ENCODE measurements at regions not wholly inside any gene's neighbourhood (a gene's known extent, or its start where the extent isn't known, plus 50 kb on each side); places are given as distances from the start of the nearest gene placed in this dataset.

DNA sequence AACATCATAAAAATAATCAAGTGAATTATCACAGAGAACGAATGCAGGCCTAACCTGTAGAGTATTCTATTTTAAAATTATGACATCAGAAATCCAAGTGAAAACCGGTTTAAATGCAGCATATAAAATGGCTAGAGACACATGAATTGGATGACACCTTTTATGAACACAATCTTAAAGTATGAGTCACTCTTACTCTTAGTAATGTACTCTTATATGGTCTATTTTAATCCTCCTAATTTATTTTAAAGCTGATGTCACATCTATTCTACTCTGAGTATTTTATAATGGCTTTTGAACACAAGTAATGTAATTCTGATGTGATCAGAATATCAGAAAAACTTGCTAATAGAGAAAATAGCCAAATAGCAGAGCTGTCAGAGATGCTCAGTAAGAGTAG lies 161.4 kb upstream of the RADX start:
- H3K9me3 Mint-ChIP-seq: no peaks in the 10 kb centered on the region
- DNase-seq: no peak
- Histone ChIP-seq H3K27ac (ENCODE audit: low read depth, low read length) (no peak overlapping the region), H3K4me3 (ENCODE audit: low read length) (no peak overlapping the region), H3K9me3 (ENCODE audit: low read length) (no peaks in the 10 kb centered on the region), H3K27me3 (ENCODE audit: insufficient read depth, low read length, poor library complexity, severe bottlenecking) (no peaks in the 10 kb centered on the region), H3K36me3 (ENCODE audit: insufficient read depth, low read length) (no peaks in the 10 kb centered on the region), H3K4me1 (ENCODE audit: insufficient read depth, low read length) (no peaks in the 10 kb centered on the region)
- no peak overlapping the region for H3K27ac Mint-ChIP-seq
- H3K4me3 Mint-ChIP-seq: no peak overlapping the region
- ChIA-PET POLR2A (no interaction called here), CTCF (no interaction called here)
- H3K4me1 Mint-ChIP-seq: peaks cover 0 to 7% (median 5%) of the 10 kb centered on the region in 3 donors
- H3K27me3 Mint-ChIP-seq: peaks cover 2 to 6% of the 10 kb centered on the region in 2 donors
- no peaks in the 10 kb centered on the region for H3K36me3 Mint-ChIP-seq

- no peak overlapping the region for H3K27ac Mint-ChIP-seq
- DNase-seq: no peak
- Histone ChIP-seq H3K4me1 (ENCODE audit: insufficient read depth, low read length) (no peaks in the 10 kb centered on the region), H3K27ac (ENCODE audit: low read depth, low read length) (no peak overlapping the region), H3K36me3 (ENCODE audit: insufficient read depth, low read length) (no peaks in the 10 kb centered on the region), H3K9me3 (ENCODE audit: low read length) (no peaks in the 10 kb centered on the region), H3K27me3 (ENCODE audit: insufficient read depth, low read length, poor library complexity, severe bottlenecking) (no peaks in the 10 kb centered on the region), H3K4me3 (ENCODE audit: low read length) (no peak overlapping the region)
- ChIA-PET POLR2A (no interaction called here), CTCF (no interaction called here)
- no peaks in the 10 kb centered on the region for H3K9me3 Mint-ChIP-seq
- H3K27me3 Mint-ChIP-seq: no peaks in the 10 kb centered on the region
- H3K36me3 Mint-ChIP-seq: no peaks in the 10 kb centered on the region
- H3K4me3 Mint-ChIP-seq: no peak overlapping the region
- H3K4me1 Mint-ChIP-seq: peaks cover 0 to 7% (median 5%) of the 10 kb centered on the region in 3 donors
Observed at GRCh38 chrX:106451933-106452332, 159.8 kb upstream of the RADX start.

DNA sequence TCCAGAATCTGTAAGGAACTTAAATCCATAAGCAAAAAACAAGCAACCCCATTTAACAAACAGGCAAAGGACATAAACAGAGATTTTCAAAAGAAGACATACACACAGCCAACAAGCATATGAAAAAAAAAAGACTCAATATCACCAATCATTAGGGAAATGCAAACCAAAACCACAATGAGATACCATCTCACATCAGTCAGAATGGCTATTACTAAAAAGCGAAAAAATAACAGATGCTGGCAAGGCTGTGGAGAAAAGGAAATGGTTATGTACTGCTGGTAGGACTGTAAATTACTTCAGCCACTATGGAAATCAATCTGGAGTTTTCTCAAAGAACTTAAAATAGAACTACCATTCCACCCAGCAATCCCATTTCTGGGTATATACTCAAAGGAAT lies 156.8 kb upstream of the RADX start:
- Histone ChIP-seq H3K4me1 (ENCODE audit: insufficient read depth, low read length) (no peaks in the 10 kb centered on the region), H3K9me3 (ENCODE audit: low read length) (no peaks in the 10 kb centered on the region), H3K36me3 (ENCODE audit: insufficient read depth, low read length) (no peaks in the 10 kb centered on the region), H3K27me3 (ENCODE audit: insufficient read depth, low read length, poor library complexity, severe bottlenecking) (no peaks in the 10 kb centered on the region), H3K4me3 (ENCODE audit: low read length) (no peak overlapping the region), H3K27ac (ENCODE audit: low read depth, low read length) (no peak overlapping the region)
- H3K36me3 Mint-ChIP-seq: no peaks in the 10 kb centered on the region
- no peak overlapping the region for H3K27ac Mint-ChIP-seq
- H3K9me3 Mint-ChIP-seq: no peaks in the 10 kb centered on the region
- DNase-seq: no peak
- H3K4me1 Mint-ChIP-seq: peaks cover 0 to 7% (median 5%) of the 10 kb centered on the region in 3 donors
- ChIA-PET CTCF (no interaction called here), POLR2A (no interaction called here)
- no peaks in the 10 kb centered on the region for H3K27me3 Mint-ChIP-seq
- H3K4me3 Mint-ChIP-seq: no peak overlapping the region

- peaks cover 0 to 5% of the 10 kb centered on the region in 2 donors for H3K27me3 Mint-ChIP-seq
- H3K4me3 Mint-ChIP-seq: no peak overlapping the region
- CTCF ChIA-PET: no interaction called here
- no peak overlapping the region for H3K27ac Mint-ChIP-seq
- no peaks in the 10 kb centered on the region for H3K9me3 Mint-ChIP-seq
- POLR2A ChIA-PET: no interaction called here
- H3K36me3 Mint-ChIP-seq: no peaks in the 10 kb centered on the region
- no peaks in the 10 kb centered on the region for H3K9me3 ChIP-seq (ENCODE audit: low read length)
- H3K4me1 Mint-ChIP-seq: peaks cover 0 to 7% (median 5%) of the 10 kb centered on the region in 3 donors
- no peak overlapping the region for H3K27ac ChIP-seq (ENCODE audit: low read depth, low read length)
- DNase-seq: no peak
- H3K4me1 ChIP-seq (ENCODE audit: insufficient read depth, low read length): no peaks in the 10 kb centered on the region
- H3K27me3 ChIP-seq (ENCODE audit: insufficient read depth, low read length, poor library complexity, severe bottlenecking): no peaks in the 10 kb centered on the region
- H3K4me3 ChIP-seq (ENCODE audit: low read length): no peak overlapping the region
- H3K36me3 ChIP-seq (ENCODE audit: insufficient read depth, low read length): no peaks in the 10 kb centered on the region
Observed at GRCh38 chrX:106457802-106458201, 154.0 kb upstream of the RADX start.

GRCh38 chrX:106467422-106467821 lies 144.4 kb upstream of the RADX start:
- no peaks in the 10 kb centered on the region for H3K36me3 Mint-ChIP-seq
- POLR2A ChIA-PET: no interaction called here
- H3K36me3 ChIP-seq (ENCODE audit: insufficient read depth, low read length): no peaks in the 10 kb centered on the region
- H3K9me3 ChIP-seq (ENCODE audit: low read length): no peaks in the 10 kb centered on the region
- DNase-seq: no peak
- H3K4me3 Mint-ChIP-seq: no peak overlapping the region
- peaks cover 0 to 7% of the 10 kb centered on the region in 2 donors for H3K27me3 Mint-ChIP-seq
- peak overlapping the region in 1 of 8 donors; percentile 38 for H3K27ac Mint-ChIP-seq
- H3K4me3 ChIP-seq (ENCODE audit: low read length): no peak overlapping the region
- no peak overlapping the region for H3K27ac ChIP-seq (ENCODE audit: low read depth, low read length)
- no peaks in the 10 kb centered on the region for H3K4me1 ChIP-seq (ENCODE audit: insufficient read depth, low read length)
- no peaks in the 10 kb centered on the region for H3K4me1 Mint-ChIP-seq
- CTCF ChIA-PET: no interaction called here
- H3K9me3 Mint-ChIP-seq: peaks cover 0 to 2% (median 0%) of the 10 kb centered on the region in 5 donors
- H3K27me3 ChIP-seq (ENCODE audit: insufficient read depth, low read length, poor library complexity, severe bottlenecking): no peaks in the 10 kb centered on the region

GRCh38 chrX:106467943-106468342 lies 143.8 kb upstream of the RADX start:
- H3K36me3 ChIP-seq (ENCODE audit: insufficient read depth, low read length): no peaks in the 10 kb centered on the region
- H3K4me3 ChIP-seq (ENCODE audit: low read length): no peak overlapping the region
- ChIA-PET CTCF (no interaction called here), POLR2A (no interaction called here)
- Mint-ChIP-seq H3K36me3 (no peaks in the 10 kb centered on the region), H3K4me3 (no peak overlapping the region), H3K9me3 (peaks cover 0 to 2% (median 0%) of the 10 kb centered on the region in 5 donors), H3K27ac (no peak overlapping the region), H3K27me3 (peaks cover 0 to 7% of the 10 kb centered on the region in 2 donors), H3K4me1 (no peaks in the 10 kb centered on the region)
- no peak for DNase-seq
- no peaks in the 10 kb centered on the region for H3K9me3 ChIP-seq (ENCODE audit: low read length)
- H3K4me1 ChIP-seq (ENCODE audit: insufficient read depth, low read length): no peaks in the 10 kb centered on the region
- no peak overlapping the region for H3K27ac ChIP-seq (ENCODE audit: low read depth, low read length)
- no peaks in the 10 kb centered on the region for H3K27me3 ChIP-seq (ENCODE audit: insufficient read depth, low read length, poor library complexity, severe bottlenecking)

DNA sequence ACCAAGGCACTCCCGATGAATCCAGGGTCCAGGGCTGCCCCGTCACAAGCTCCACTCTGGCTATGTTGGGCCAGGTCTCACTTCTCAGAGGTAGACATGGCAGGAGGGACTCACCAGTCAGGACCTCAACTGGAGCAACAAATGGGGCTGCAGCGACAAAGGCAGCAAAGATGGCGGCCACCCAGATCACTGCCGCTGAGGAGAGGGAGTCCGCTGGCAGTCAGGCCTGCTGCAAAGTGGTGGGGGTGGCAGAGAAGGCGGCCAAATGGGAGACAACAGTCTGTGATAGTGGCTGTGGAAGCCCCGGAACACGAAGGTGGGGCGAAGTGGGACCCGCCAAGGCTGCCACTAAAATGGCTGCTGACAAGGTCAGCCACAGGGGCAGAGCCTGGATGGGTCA lies 143.3 kb upstream of the RADX start:
- Mint-ChIP-seq H3K4me3 (no peak overlapping the region), H3K36me3 (no peaks in the 10 kb centered on the region), H3K4me1 (no peaks in the 10 kb centered on the region), H3K9me3 (peaks cover 0 to 2% (median 0%) of the 10 kb centered on the region in 5 donors), H3K27me3 (peaks cover 0 to 7% of the 10 kb centered on the region in 2 donors), H3K27ac (no peak overlapping the region)
- Histone ChIP-seq H3K27ac (ENCODE audit: low read depth, low read length) (no peak overlapping the region), H3K27me3 (ENCODE audit: insufficient read depth, low read length, poor library complexity, severe bottlenecking) (no peaks in the 10 kb centered on the region), H3K9me3 (ENCODE audit: low read length) (no peaks in the 10 kb centered on the region), H3K4me3 (ENCODE audit: low read length) (no peak overlapping the region), H3K4me1 (ENCODE audit: insufficient read depth, low read length) (no peaks in the 10 kb centered on the region), H3K36me3 (ENCODE audit: insufficient read depth, low read length) (no peaks in the 10 kb centered on the region)
- ChIA-PET CTCF (no interaction called here), POLR2A (no interaction called here)
- no peak for DNase-seq

GRCh38 chrX:106479920-106480319 lies 131.9 kb upstream of the RADX start:
- H3K4me3 Mint-ChIP-seq: no peak overlapping the region
- Histone ChIP-seq H3K4me3 (ENCODE audit: low read length) (no peak overlapping the region), H3K36me3 (ENCODE audit: insufficient read depth, low read length) (no peaks in the 10 kb centered on the region), H3K9me3 (ENCODE audit: low read length) (no peaks in the 10 kb centered on the region), H3K4me1 (ENCODE audit: insufficient read depth, low read length) (no peaks in the 10 kb centered on the region), H3K27ac (ENCODE audit: low read depth, low read length) (no peak overlapping the region), H3K27me3 (ENCODE audit: insufficient read depth, low read length, poor library complexity, severe bottlenecking) (no peaks in the 10 kb centered on the region)
- no peak for DNase-seq
- H3K36me3 Mint-ChIP-seq: no peaks in the 10 kb centered on the region
- CTCF ChIA-PET: interaction anchor here (2.0 kb wide), 1 partner anchor 133 kb away, joined by 9 read pairs; the partner anchor contains the start of gene RADX
- H3K9me3 Mint-ChIP-seq: no peaks in the 10 kb centered on the region
- H3K4me1 Mint-ChIP-seq: peaks cover 17 to 20% (median 18%) of the 10 kb centered on the region in 3 donors
- POLR2A ChIA-PET: no interaction called here
- H3K27ac Mint-ChIP-seq: no peak overlapping the region
- H3K27me3 Mint-ChIP-seq: no peaks in the 10 kb centered on the region

- Mint-ChIP-seq H3K9me3 (no peaks in the 10 kb centered on the region), H3K4me1 (peaks cover 25 to 29% (median 28%) of the 10 kb centered on the region in 3 donors), H3K27ac (no peak overlapping the region), H3K36me3 (no peaks in the 10 kb centered on the region), H3K27me3 (no peaks in the 10 kb centered on the region), H3K4me3 (no peak overlapping the region)
- CTCF ChIA-PET: interaction anchor here (1.0 to 2.3 kb wide), 4 partner anchors 15 to 321 kb away, joined by 3 to 11 read pairs (median 6); partner anchors contain the start of genes RADX and TBC1D8B
- H3K36me3 ChIP-seq (ENCODE audit: insufficient read depth, low read length): no peaks in the 10 kb centered on the region
- H3K27ac ChIP-seq (ENCODE audit: low read depth, low read length): no peak overlapping the region
- H3K9me3 ChIP-seq (ENCODE audit: low read length): no peaks in the 10 kb centered on the region
- peak in 3 of 5 donors; percentile 4 to 25 (median 19) for DNase-seq
- POLR2A ChIA-PET: interaction anchor here (0.7 kb wide), 1 partner anchor 16 kb away, joined by 3 read pairs; no protein-coding TSS in a partner anchor
- H3K4me1 ChIP-seq (ENCODE audit: insufficient read depth, low read length): no peaks in the 10 kb centered on the region
- H3K27me3 ChIP-seq (ENCODE audit: insufficient read depth, low read length, poor library complexity, severe bottlenecking): no peaks in the 10 kb centered on the region
- H3K4me3 ChIP-seq (ENCODE audit: low read length): no peak overlapping the region
Observed at GRCh38 chrX:106481341-106481740, 130.4 kb upstream of the RADX start.

All from CD8-positive, alpha-beta memory T cell (primary cell).